HL-60 (cell line): ENCODE measurements at regions not wholly inside any gene's neighbourhood (a gene's known extent, or its start where the extent isn't known, plus 50 kb on each side); places are given as distances from the start of the nearest gene placed in this dataset.

ENCODE experiments used
- TF ChIP-seq, protein P1 (sequence below): IDR thresholded peaks from one replicate; pipeline ENCODE4 v1.5.1; 2011; ENCODE audit warnings: low read length, control low read depth, inconsistent platforms; ENCODE audit not compliant: insufficient read depth
- TF ChIP-seq, protein P2 (sequence below): IDR thresholded peaks from 2 replicates; pipeline ENCODE4 v1.6.1; 2012; ENCODE audit warnings: low read depth; ENCODE audit not compliant: insufficient replicate concordance

DNA sequence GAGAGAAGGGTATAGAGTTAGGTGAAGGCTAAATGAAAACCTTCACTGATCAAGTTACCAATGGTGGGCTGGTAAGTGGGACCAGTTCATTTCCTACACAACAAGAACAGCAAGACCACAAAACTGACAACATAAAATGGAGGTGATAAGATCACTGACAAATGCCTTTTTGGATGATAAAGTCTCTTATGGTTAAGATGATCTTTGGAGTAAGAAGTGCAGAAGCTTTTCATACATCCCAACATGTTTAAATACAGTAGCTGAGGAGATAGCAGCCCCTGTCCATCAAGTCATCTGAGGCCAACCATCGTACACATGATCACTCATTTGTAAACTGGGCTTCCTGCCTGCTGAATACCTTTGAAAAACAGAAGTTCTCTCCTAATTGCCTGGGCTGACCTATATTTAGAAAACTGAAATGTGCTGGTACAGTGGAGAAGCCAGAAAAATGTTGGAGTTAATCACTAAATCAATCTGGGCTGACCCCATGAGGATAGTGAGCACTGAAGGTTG lies 259.0 kb upstream of the ZFHX3 start:
- TF ChIP-seq, protein P1, sequence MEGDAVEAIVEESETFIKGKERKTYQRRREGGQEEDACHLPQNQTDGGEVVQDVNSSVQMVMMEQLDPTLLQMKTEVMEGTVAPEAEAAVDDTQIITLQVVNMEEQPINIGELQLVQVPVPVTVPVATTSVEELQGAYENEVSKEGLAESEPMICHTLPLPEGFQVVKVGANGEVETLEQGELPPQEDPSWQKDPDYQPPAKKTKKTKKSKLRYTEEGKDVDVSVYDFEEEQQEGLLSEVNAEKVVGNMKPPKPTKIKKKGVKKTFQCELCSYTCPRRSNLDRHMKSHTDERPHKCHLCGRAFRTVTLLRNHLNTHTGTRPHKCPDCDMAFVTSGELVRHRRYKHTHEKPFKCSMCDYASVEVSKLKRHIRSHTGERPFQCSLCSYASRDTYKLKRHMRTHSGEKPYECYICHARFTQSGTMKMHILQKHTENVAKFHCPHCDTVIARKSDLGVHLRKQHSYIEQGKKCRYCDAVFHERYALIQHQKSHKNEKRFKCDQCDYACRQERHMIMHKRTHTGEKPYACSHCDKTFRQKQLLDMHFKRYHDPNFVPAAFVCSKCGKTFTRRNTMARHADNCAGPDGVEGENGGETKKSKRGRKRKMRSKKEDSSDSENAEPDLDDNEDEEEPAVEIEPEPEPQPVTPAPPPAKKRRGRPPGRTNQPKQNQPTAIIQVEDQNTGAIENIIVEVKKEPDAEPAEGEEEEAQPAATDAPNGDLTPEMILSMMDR, result no peak
- TF ChIP-seq, protein P2, sequence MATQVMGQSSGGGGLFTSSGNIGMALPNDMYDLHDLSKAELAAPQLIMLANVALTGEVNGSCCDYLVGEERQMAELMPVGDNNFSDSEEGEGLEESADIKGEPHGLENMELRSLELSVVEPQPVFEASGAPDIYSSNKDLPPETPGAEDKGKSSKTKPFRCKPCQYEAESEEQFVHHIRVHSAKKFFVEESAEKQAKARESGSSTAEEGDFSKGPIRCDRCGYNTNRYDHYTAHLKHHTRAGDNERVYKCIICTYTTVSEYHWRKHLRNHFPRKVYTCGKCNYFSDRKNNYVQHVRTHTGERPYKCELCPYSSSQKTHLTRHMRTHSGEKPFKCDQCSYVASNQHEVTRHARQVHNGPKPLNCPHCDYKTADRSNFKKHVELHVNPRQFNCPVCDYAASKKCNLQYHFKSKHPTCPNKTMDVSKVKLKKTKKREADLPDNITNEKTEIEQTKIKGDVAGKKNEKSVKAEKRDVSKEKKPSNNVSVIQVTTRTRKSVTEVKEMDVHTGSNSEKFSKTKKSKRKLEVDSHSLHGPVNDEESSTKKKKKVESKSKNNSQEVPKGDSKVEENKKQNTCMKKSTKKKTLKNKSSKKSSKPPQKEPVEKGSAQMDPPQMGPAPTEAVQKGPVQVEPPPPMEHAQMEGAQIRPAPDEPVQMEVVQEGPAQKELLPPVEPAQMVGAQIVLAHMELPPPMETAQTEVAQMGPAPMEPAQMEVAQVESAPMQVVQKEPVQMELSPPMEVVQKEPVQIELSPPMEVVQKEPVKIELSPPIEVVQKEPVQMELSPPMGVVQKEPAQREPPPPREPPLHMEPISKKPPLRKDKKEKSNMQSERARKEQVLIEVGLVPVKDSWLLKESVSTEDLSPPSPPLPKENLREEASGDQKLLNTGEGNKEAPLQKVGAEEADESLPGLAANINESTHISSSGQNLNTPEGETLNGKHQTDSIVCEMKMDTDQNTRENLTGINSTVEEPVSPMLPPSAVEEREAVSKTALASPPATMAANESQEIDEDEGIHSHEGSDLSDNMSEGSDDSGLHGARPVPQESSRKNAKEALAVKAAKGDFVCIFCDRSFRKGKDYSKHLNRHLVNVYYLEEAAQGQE, result no peak
